HUES6 (cell line): ENCODE measurements at regions not wholly inside any gene's neighbourhood (a gene's known extent, or its start where the extent isn't known, plus 50 kb on each side); places are given as distances from the start of the nearest gene placed in this dataset.

Experiments
- H3K27ac ChIP-seq: 2 replicates; pipeline ENCODE4 v1.7.0; 2013; ENCODE audit warnings: low read depth, mild to moderate bottlenecking, low read length, inconsistent platforms
- H3K27me3 ChIP-seq: 2 replicates; pipeline ENCODE4 v1.6.1; 2013; ENCODE audit warnings: low read length; ENCODE audit not compliant: control insufficient read depth, insufficient read depth
- H3K36me3 ChIP-seq: 2 replicates; pipeline ENCODE4 v1.6.1; 2013; ENCODE audit warnings: low read length; ENCODE audit not compliant: control insufficient read depth, insufficient read depth
- H3K4me1 ChIP-seq: 2 replicates; pipeline ENCODE4 v1.6.1; 2013; ENCODE audit warnings: low read length; ENCODE audit not compliant: control insufficient read depth, insufficient read depth
- H3K4me3 ChIP-seq: 2 replicates; pipeline ENCODE4 v1.5.1; 2013; ENCODE audit warnings: low read depth, low read length
- H3K9ac ChIP-seq: one replicate; pipeline ENCODE4 v1.6.1; 2013; ENCODE audit warnings: mild to moderate bottlenecking, low read length
- H3K9me3 ChIP-seq: 2 replicates; pipeline ENCODE4 v1.6.1; 2013; ENCODE audit warnings: low read depth, low read length; ENCODE audit not compliant: control insufficient read depth, insufficient read depth

- H3K9ac ChIP-seq: no peak overlapping the region
- no peaks in the 10 kb centered on the region for H3K9me3 ChIP-seq
- H3K4me1 ChIP-seq: no peaks in the 10 kb centered on the region
- H3K27ac ChIP-seq: no peak overlapping the region
- H3K27me3 ChIP-seq: no peaks in the 10 kb centered on the region
- H3K4me3 ChIP-seq: no peak overlapping the region
- H3K36me3 ChIP-seq: no peaks in the 10 kb centered on the region
Measured at GRCh38 chr12:68465227-68465626, 133.1 kb upstream of the MDM1 start.

GRCh38 chr12:68467514-68467913 is 135.4 kb upstream of the MDM1 start:
- no peaks in the 10 kb centered on the region for H3K9me3 ChIP-seq
- H3K27me3 ChIP-seq: no peaks in the 10 kb centered on the region
- no peak overlapping the region for H3K9ac ChIP-seq

GRCh38 chr12:68468036-68468435 is 135.9 kb upstream of the MDM1 start:
- Histone ChIP-seq H3K27ac (no peak overlapping the region), H3K9ac (no peak overlapping the region), H3K36me3 (no peaks in the 10 kb centered on the region), H3K9me3 (no peaks in the 10 kb centered on the region), H3K4me1 (no peaks in the 10 kb centered on the region), H3K27me3 (no peaks in the 10 kb centered on the region), H3K4me3 (no peak overlapping the region)

More at GRCh38 chr12:68467514-68467913, 135.4 kb upstream of the MDM1 start:
- H3K36me3 ChIP-seq: no peaks in the 10 kb centered on the region
- no peak overlapping the region for H3K4me3 ChIP-seq
- no peak overlapping the region for H3K27ac ChIP-seq
- H3K4me1 ChIP-seq: no peaks in the 10 kb centered on the region

GRCh38 chr12:68469113-68469512 is 137.0 kb upstream of the MDM1 start:
- H3K36me3 ChIP-seq: no peaks in the 10 kb centered on the region
- H3K9me3 ChIP-seq: no peaks in the 10 kb centered on the region
- no peaks in the 10 kb centered on the region for H3K4me1 ChIP-seq
- H3K27ac ChIP-seq: no peak overlapping the region
- H3K27me3 ChIP-seq: no peaks in the 10 kb centered on the region
- H3K4me3 ChIP-seq: no peak overlapping the region
- no peak overlapping the region for H3K9ac ChIP-seq

GRCh38 chr12:68470664-68471328 is 138.6 kb upstream of the MDM1 start:
- Histone ChIP-seq H3K27ac (no peak overlapping the region), H3K9me3 (no peaks in the 10 kb centered on the region), H3K4me3 (no peak overlapping the region), H3K9ac (no peak overlapping the region), H3K36me3 (no peaks in the 10 kb centered on the region), H3K27me3 (no peaks in the 10 kb centered on the region), H3K4me1 (no peaks in the 10 kb centered on the region)

GRCh38 chr12:68474467-68475204 is 136.1 kb upstream of the RAP1B start:
- Histone ChIP-seq H3K27me3 (no peaks in the 10 kb centered on the region), H3K27ac (no peak overlapping the region), H3K4me3 (no peak overlapping the region), H3K36me3 (no peaks in the 10 kb centered on the region), H3K4me1 (no peaks in the 10 kb centered on the region), H3K9me3 (no peaks in the 10 kb centered on the region), H3K9ac (no peak overlapping the region)

GRCh38 chr12:68476794-68477193 is 133.9 kb upstream of the RAP1B start:
- Histone ChIP-seq H3K4me1 (no peaks in the 10 kb centered on the region), H3K4me3 (no peak overlapping the region), H3K9me3 (0 out of 2 replicates have a peak, but pooled peaks cover 7% of the 10 kb centered on the region), H3K36me3 (no peaks in the 10 kb centered on the region), H3K9ac (no peak overlapping the region), H3K27ac (no peak overlapping the region), H3K27me3 (no peaks in the 10 kb centered on the region)

GRCh38 chr12:68477261-68477772 is 133.4 kb upstream of the RAP1B start:
- Histone ChIP-seq H3K27me3 (no peaks in the 10 kb centered on the region), H3K9me3 (0 out of 2 replicates have a peak, but pooled peaks cover 7% of the 10 kb centered on the region), H3K4me1 (no peaks in the 10 kb centered on the region)

GRCh38 chr12:68477906-68478305 is 132.8 kb upstream of the RAP1B start:
- H3K9me3 ChIP-seq: 0 out of 2 replicates have a peak, but pooled peaks cover 7% of the 10 kb centered on the region
- H3K27me3 ChIP-seq: no peaks in the 10 kb centered on the region
- H3K4me1 ChIP-seq: no peaks in the 10 kb centered on the region
- H3K9ac ChIP-seq: no peak overlapping the region
- no peak overlapping the region for H3K4me3 ChIP-seq
- H3K27ac ChIP-seq: no peak overlapping the region
- H3K36me3 ChIP-seq: no peaks in the 10 kb centered on the region

More at GRCh38 chr12:68477261-68477772, 133.4 kb upstream of the RAP1B start:
- Histone ChIP-seq H3K27ac (no peak overlapping the region), H3K36me3 (no peaks in the 10 kb centered on the region), H3K4me3 (no peak overlapping the region), H3K9ac (no peak overlapping the region)

- Histone ChIP-seq H3K9ac (no peak overlapping the region), H3K4me3 (no peak overlapping the region), H3K4me1 (no peaks in the 10 kb centered on the region), H3K9me3 (0 out of 2 replicates have a peak, but pooled peaks cover 7% of the 10 kb centered on the region), H3K27ac (no peak overlapping the region), H3K27me3 (no peaks in the 10 kb centered on the region), H3K36me3 (no peaks in the 10 kb centered on the region)
Measured at GRCh38 chr12:68478516-68479260, 132.0 kb upstream of the RAP1B start.
